ENCODE measurements at regions not wholly inside any gene's neighbourhood (a gene's known extent, or its start where the extent isn't known, plus 50 kb on each side); places are given as distances from the start of the nearest gene placed in this dataset.

- H3K9me3 ChIP-seq = no peaks in the 10 kb centered on the region
- DNase-seq (ENCODE audit: extremely low spot score in 2 of 2) = no peak
- no peaks in the 10 kb centered on the region for H3K27me3 ChIP-seq
- intact Hi-C loops (cut with DNase I) = no loop called here
- H3K36me3 ChIP-seq = no peaks in the 10 kb centered on the region
- H3K4me1 ChIP-seq = no peaks in the 10 kb centered on the region
- no peak for TF ChIP-seq POLR2A (IDR thresholded peaks at IDR 0.05)
- no peak for TF ChIP-seq CTCF (IDR thresholded peaks at IDR 0.05)
- no peak for TF ChIP-seq POLR2AphosphoS5 (IDR thresholded peaks at IDR 0.05; ENCODE audit: insufficient read depth in 1 of 2, low read depth in 1 of 2)
- H3K4me3 ChIP-seq = no peak overlapping the region
- no peak overlapping the region for H3K27ac ChIP-seq
Measured at GRCh38 chrX:10851809-10852208, 231.4 kb upstream of the MID1 start.

GRCh38 chrX:10854594-10854993 is 234.2 kb upstream of the MID1 start:
- Histone ChIP-seq H3K4me1 (no peaks in the 10 kb centered on the region), H3K36me3 (no peaks in the 10 kb centered on the region), H3K9me3 (no peaks in the 10 kb centered on the region), H3K27me3 (no peaks in the 10 kb centered on the region), H3K4me3 (no peak overlapping the region), H3K27ac (no peak overlapping the region)
- no peak for TF ChIP-seq POLR2A (IDR thresholded peaks at IDR 0.05)
- TF ChIP-seq CTCF (IDR thresholded peaks at IDR 0.05) = no peak
- no peak for TF ChIP-seq POLR2AphosphoS5 (IDR thresholded peaks at IDR 0.05; ENCODE audit: insufficient read depth in 1 of 2, low read depth in 1 of 2)
- no peak for DNase-seq (ENCODE audit: extremely low spot score in 2 of 2)
- intact Hi-C loops (cut with DNase I) = no loop called here

GRCh38 chrX:10855845-10856244 is 235.5 kb upstream of the MID1 start:
- Histone ChIP-seq H3K9me3 (no peaks in the 10 kb centered on the region), H3K27ac (no peak overlapping the region), H3K27me3 (no peaks in the 10 kb centered on the region), H3K36me3 (no peaks in the 10 kb centered on the region), H3K4me1 (no peaks in the 10 kb centered on the region), H3K4me3 (no peak overlapping the region)
- DNase-seq (ENCODE audit: extremely low spot score in 2 of 2) = no peak
- intact Hi-C loops (cut with DNase I) = no loop called here
- TF ChIP-seq POLR2A (IDR thresholded peaks at IDR 0.05) = no peak
- TF ChIP-seq POLR2AphosphoS5 (IDR thresholded peaks at IDR 0.05; ENCODE audit: insufficient read depth in 1 of 2, low read depth in 1 of 2) = no peak
- no peak for TF ChIP-seq CTCF (IDR thresholded peaks at IDR 0.05)

GRCh38 chrX:10856797-10857196 is 236.4 kb upstream of the MID1 start:
- intact Hi-C loops (cut with DNase I) = no loop called here
- no peaks in the 10 kb centered on the region for H3K27me3 ChIP-seq
- no peaks in the 10 kb centered on the region for H3K4me1 ChIP-seq
- H3K4me3 ChIP-seq = no peak overlapping the region
- no peaks in the 10 kb centered on the region for H3K36me3 ChIP-seq
- no peak overlapping the region for H3K27ac ChIP-seq
- H3K9me3 ChIP-seq = no peaks in the 10 kb centered on the region
- no peak for TF ChIP-seq CTCF (IDR thresholded peaks at IDR 0.05)
- no peak for DNase-seq (ENCODE audit: extremely low spot score in 2 of 2)

- DNase-seq (ENCODE audit: extremely low spot score in 2 of 2) = no peak
- no peak overlapping the region for H3K27ac ChIP-seq
- no peaks in the 10 kb centered on the region for H3K9me3 ChIP-seq
- no peaks in the 10 kb centered on the region for H3K4me1 ChIP-seq
- H3K36me3 ChIP-seq = no peaks in the 10 kb centered on the region
- no peaks in the 10 kb centered on the region for H3K27me3 ChIP-seq
- intact Hi-C loops (cut with DNase I) = no loop called here
- no peak overlapping the region for H3K4me3 ChIP-seq
- TF ChIP-seq POLR2AphosphoS5 (IDR thresholded peaks at IDR 0.05; ENCODE audit: insufficient read depth in 1 of 2, low read depth in 1 of 2) = no peak
- no peak for TF ChIP-seq CTCF (IDR thresholded peaks at IDR 0.05)
- no peak for TF ChIP-seq POLR2A (IDR thresholded peaks at IDR 0.05)
Measured at GRCh38 chrX:10859353-10859752, 239.0 kb upstream of the MID1 start.
